Endothelial cell of umbilical vein (primary cell): ENCODE measurements at regions not wholly inside any gene's neighbourhood (a gene's known extent, or its start where the extent isn't known, plus 50 kb on each side); places are given as distances from the start of the nearest gene placed in this dataset.

Source experiments
- BruUV-seq: library from RNA; stranded (reverse); fragments of 400-500 nt; replicated peaks from 2 replicates; lab custom pipeline; 2021; lab: Mats Ljungman, UMichigan
- CTCF ChIA-PET: fragments of 300-600, 350-600 bp; sonication (Branson Sonifier 250); formaldehyde crosslinking; loops from one replicate; lab custom pipeline; 2021; ENCODE audit warnings: antibody characterized with exemption, inconsistent platforms; lab: Charles Lee
- POLR2A ChIA-PET: fragments of 300-600, 350-600 bp; sonication (Branson Sonifier 250); formaldehyde crosslinking; loops from one replicate; lab custom pipeline; 2021; ENCODE audit warnings: antibody characterized with exemption, inconsistent platforms; lab: Charles Lee
- DNase-seq: peaks from one replicate; pipeline ENCODE4 v3.0.0-alpha.2; 2011; ENCODE audit warnings: low read depth, low spot score
- FAIRE-seq: peaks from 2 replicates; lab custom pipeline; 2011; peaks lifted over from hg19 to GRCh38; lab: Jason Lieb, UNC
- H2AFZ ChIP-seq: 2 replicates; pipeline ENCODE4 v1.6.0; 2012; ENCODE audit warnings: low read depth, low read length, control low read depth, inconsistent platforms
- H3K27ac ChIP-seq: 2 replicates; pipeline ENCODE4 v1.5.1; 2011; ENCODE audit warnings: low read depth, mild to moderate bottlenecking, control low read depth, low read length, moderate library complexity; ENCODE audit not compliant: insufficient read depth
- H3K27me3 ChIP-seq, 2 experiments: 2 replicates each; pipeline versions ENCODE4 v1.6.0 to v1.6.1; 2011; ENCODE audit warnings: low read length in 2 of 2, mixed read lengths in 1 of 2; ENCODE audit not compliant: control insufficient read depth in 2 of 2, insufficient read depth in 2 of 2
- H3K36me3 ChIP-seq, 2 experiments: 2 replicates in 1 of 2; 3 replicates in 1 of 2; pipeline ENCODE4 v1.5.1; 2011; ENCODE audit warnings: low read length in 2 of 2, mild to moderate bottlenecking in 1 of 2, moderate library complexity in 1 of 2; ENCODE audit not compliant: control insufficient read depth in 2 of 2, insufficient read depth in 2 of 2; ENCODE audit errors: extremely low read depth in 1 of 2
- H3K4me1 ChIP-seq: 3 replicates; pipeline ENCODE4 v1.5.1; 2011; ENCODE audit warnings: mild to moderate bottlenecking, low read length; ENCODE audit not compliant: control insufficient read depth, insufficient read depth; ENCODE audit errors: extremely low read depth
- H3K4me2 ChIP-seq: 2 replicates; pipeline ENCODE4 v1.6.1; 2011; ENCODE audit warnings: low read length, control low read depth, mixed read lengths; ENCODE audit not compliant: insufficient read depth
- H3K4me3 ChIP-seq, 3 experiments: fragments of 200-600 bp in 1 of 3; sonication (generic), shearing (Covaris generic) in 1 of 3; replicated peaks in 1 of 3; 2 replicates each; pipeline ENCODE4 v1.5.1; 2011 to 2016; ENCODE audit warnings: control low read depth in 3 of 3, low read length in 3 of 3, mild to moderate bottlenecking in 2 of 3, inconsistent platforms in 1 of 3, low read depth in 1 of 3, moderate library complexity in 1 of 3; ENCODE audit not compliant: insufficient read depth in 1 of 3
- H3K79me2 ChIP-seq: 2 replicates; pipeline ENCODE4 v1.6.0; 2012; ENCODE audit warnings: low read length, inconsistent platforms; ENCODE audit not compliant: control insufficient read depth, insufficient read depth
- H3K9ac ChIP-seq: replicated peaks from 2 replicates; pipeline ENCODE3; 2011; ENCODE audit warnings: low read length, control low read depth; ENCODE audit not compliant: insufficient read depth; ENCODE audit errors: extremely low read depth
- H3K9me1 ChIP-seq: replicated peaks from 3 replicates; pipeline ENCODE4 v1.6.0; 2011; ENCODE audit warnings: mild to moderate bottlenecking, low read length; ENCODE audit not compliant: control insufficient read depth, insufficient read depth; ENCODE audit errors: extremely low read depth
- H3K9me3 ChIP-seq: replicated peaks from 2 replicates; pipeline ENCODE4 v1.5.1; 2012; ENCODE audit warnings: low read length, inconsistent platforms; ENCODE audit not compliant: control insufficient read depth, insufficient read depth
- H4K20me1 ChIP-seq: replicated peaks from 2 replicates; pipeline ENCODE3; 2011; ENCODE audit warnings: mild to moderate bottlenecking, low read length; ENCODE audit not compliant: control insufficient read depth, insufficient read depth; ENCODE audit errors: extremely low read depth
- EZH2 ChIP-seq: IDR thresholded peaks from 2 replicates; pipeline ENCODE4 v1.6.1; 2012; ENCODE audit warnings: borderline replicate concordance, low read depth, mild to moderate bottlenecking, moderate library complexity, low read length, inconsistent platforms; ENCODE audit not compliant: severe bottlenecking
- FOS ChIP-seq: IDR thresholded peaks from 2 replicates; pipeline ENCODE4 v1.6.1; 2011; ENCODE audit warnings: mild to moderate bottlenecking, low read length, moderate library complexity, borderline replicate concordance; ENCODE audit not compliant: insufficient read depth
- GATA2 ChIP-seq: IDR thresholded peaks from 2 replicates; pipeline ENCODE4 v1.7.0; 2011; ENCODE audit warnings: low read depth, mild to moderate bottlenecking, moderate library complexity, mixed read lengths, low read length; ENCODE audit not compliant: insufficient read length, insufficient read depth
- JUN ChIP-seq: IDR thresholded peaks from 2 replicates; pipeline ENCODE4 v1.6.1; 2011; ENCODE audit warnings: borderline replicate concordance, low read depth; ENCODE audit not compliant: insufficient read length, insufficient read depth
- MAX ChIP-seq: IDR thresholded peaks from 2 replicates; pipeline ENCODE4 v1.6.1; 2011; ENCODE audit not compliant: insufficient read depth, insufficient read length
- MYC ChIP-seq: IDR thresholded peaks from one replicate; pipeline ENCODE4 v1.6.1; 2011; ENCODE audit warnings: mild to moderate bottlenecking, low read depth, low read length
- POLR2A ChIP-seq: IDR thresholded peaks from 2 replicates; pipeline ENCODE4 v1.6.1; 2012; ENCODE audit warnings: low read depth, mild to moderate bottlenecking, control low read depth, low read length
- POLR2AphosphoS5 ChIP-seq: IDR thresholded peaks from 2 replicates; pipeline ENCODE4 v1.6.1; 2012; ENCODE audit warnings: low read depth, mild to moderate bottlenecking, control low read depth, low read length, moderate library complexity; ENCODE audit not compliant: insufficient read depth
- dilution Hi-C: fragments of 300-500 bp; cut with MboI; formaldehyde crosslinking; loops from one replicate; pipeline ENCODE4 v1.15.0; 2019; ENCODE audit warnings: low sequenced_read_pairs; ENCODE audit not compliant: extremely low pct_ligation_motif_present
- intact Hi-C: fragments of 100-400 bp; cut with micrococcal nuclease; formaldehyde crosslinking; loops from one replicate; pipeline ENCODE4 v1.10.0; 2022
- TF ChIP-seq, protein P1 (sequence below), 2 donors: IDR thresholded peaks; 1 replicate in 1 of 2; 2 replicates in 1 of 2; pipeline ENCODE4 v1.5.1; 2011; ENCODE audit warnings: low read length in 2 of 2, mild to moderate bottlenecking in 2 of 2, moderate library complexity in 2 of 2, control low read depth in 1 of 2, inconsistent platforms in 1 of 2, low read depth in 1 of 2; ENCODE audit not compliant: insufficient read depth in 1 of 2; ENCODE audit errors: extremely low read depth in 1 of 2

GRCh38 chr3:82508-82907, 114.1 kb upstream of the CHL1 start:
- no TSS peak for BruUV-seq
- Histone ChIP-seq H3K9me1 (no peaks in the 10 kb centered on the region), H3K9me3 (peaks cover 2% of the 10 kb centered on the region), H3K4me2 (no peak overlapping the region), H4K20me1 (no peaks in the 10 kb centered on the region), H3K4me1 (no peaks in the 10 kb centered on the region), H3K27ac (no peak overlapping the region), H2AFZ (no peak overlapping the region), H3K9ac (no peak overlapping the region), H3K27me3 (no peaks in the 10 kb centered on the region), H3K36me3 (no peaks in the 10 kb centered on the region), H3K79me2 (no peaks in the 10 kb centered on the region), H3K4me3 (no peak overlapping the region)
- POLR2A ChIA-PET = no interaction called here
- FAIRE-seq (no peak), DNase-seq (no peak)
- CTCF ChIA-PET = no interaction called here
- dilution Hi-C loops = no loop called here
- TF ChIP-seq MAX (no peak), JUN (no peak), EZH2 (no peak), MYC (no peak), GATA2 (no peak), POLR2AphosphoS5 (no peak), POLR2A (no peak), FOS (no peak)
- TF ChIP-seq, protein P1, sequence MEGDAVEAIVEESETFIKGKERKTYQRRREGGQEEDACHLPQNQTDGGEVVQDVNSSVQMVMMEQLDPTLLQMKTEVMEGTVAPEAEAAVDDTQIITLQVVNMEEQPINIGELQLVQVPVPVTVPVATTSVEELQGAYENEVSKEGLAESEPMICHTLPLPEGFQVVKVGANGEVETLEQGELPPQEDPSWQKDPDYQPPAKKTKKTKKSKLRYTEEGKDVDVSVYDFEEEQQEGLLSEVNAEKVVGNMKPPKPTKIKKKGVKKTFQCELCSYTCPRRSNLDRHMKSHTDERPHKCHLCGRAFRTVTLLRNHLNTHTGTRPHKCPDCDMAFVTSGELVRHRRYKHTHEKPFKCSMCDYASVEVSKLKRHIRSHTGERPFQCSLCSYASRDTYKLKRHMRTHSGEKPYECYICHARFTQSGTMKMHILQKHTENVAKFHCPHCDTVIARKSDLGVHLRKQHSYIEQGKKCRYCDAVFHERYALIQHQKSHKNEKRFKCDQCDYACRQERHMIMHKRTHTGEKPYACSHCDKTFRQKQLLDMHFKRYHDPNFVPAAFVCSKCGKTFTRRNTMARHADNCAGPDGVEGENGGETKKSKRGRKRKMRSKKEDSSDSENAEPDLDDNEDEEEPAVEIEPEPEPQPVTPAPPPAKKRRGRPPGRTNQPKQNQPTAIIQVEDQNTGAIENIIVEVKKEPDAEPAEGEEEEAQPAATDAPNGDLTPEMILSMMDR (IDR thresholded peaks at IDR 0.05; ENCODE audit: extremely low read depth in 1 of 2, insufficient read depth in 1 of 2, low read depth in 1 of 2, low read length in 2 of 2) = no peak
- intact Hi-C loops = no loop called here
